ENCODE measurements at regions not wholly inside any gene's neighbourhood (a gene's known extent, or its start where the extent isn't known, plus 50 kb on each side); places are given as distances from the start of the nearest gene placed in this dataset.

- DNase-seq: no peak
Observed at GRCh38 chr18:8538935-8539334, 70.3 kb upstream of the RAB12 start.

GRCh38 chr18:8546677-8547076 is 62.6 kb upstream of the RAB12 start:
- DNase-seq: no peak

GRCh38 chr18:8548186-8548585 is 61.1 kb upstream of the RAB12 start:
- DNase-seq: peak; percentile 35

GRCh38 chr18:8549254-8549757 is 59.9 kb upstream of the RAB12 start:
- no peak for DNase-seq

- no peak for DNase-seq
Observed at GRCh38 chr18:8552151-8552550, 57.1 kb upstream of the RAB12 start.

- no peak for DNase-seq
Observed at GRCh38 chr18:8554354-8554753, 54.9 kb upstream of the RAB12 start.

GRCh38 chr18:8556424-8556823 is 52.8 kb upstream of the RAB12 start:
- DNase-seq: peak; percentile 21
